GM19240 (cell line): ENCODE measurements at regions not wholly inside any gene's neighbourhood (a gene's known extent, or its start where the extent isn't known, plus 50 kb on each side); places are given as distances from the start of the nearest gene placed in this dataset.
A peak's percentile ranks its signal among the peaks of the same experiment; 100 is the strongest.

ENCODE experiments used
- DNase-seq: peaks from one replicate; pipeline ENCODE4 v3.0.0; 2011; ENCODE audit warnings: low spot score; ENCODE audit not compliant: insufficient read length

GRCh38 chr1:165073185-165074007 is 283.1 kb downstream of the LMX1A start:
- peak; percentile 14 for DNase-seq

GRCh38 chr1:165070675-165071074 is 285.8 kb downstream of the LMX1A start:
- no peak for DNase-seq

- DNase-seq, result no peak
Observed at GRCh38 chr1:165069829-165070228, 286.7 kb downstream of the LMX1A start.

GRCh38 chr1:165068741-165069140 is 287.8 kb downstream of the LMX1A start:
- DNase-seq, result no peak

GRCh38 chr1:165067829-165068228 is 288.7 kb downstream of the LMX1A start:
- no peak for DNase-seq

- no peak for DNase-seq
Observed at GRCh38 chr1:165063181-165063965, 293.1 kb downstream of the LMX1A start.

- DNase-seq, result no peak
Observed at GRCh38 chr1:165062346-165062745, 294.2 kb downstream of the LMX1A start.

GRCh38 chr1:165060285-165060793 is 296.2 kb downstream of the LMX1A start:
- no peak for DNase-seq

GRCh38 chr1:165057956-165058355 is 298.6 kb downstream of the LMX1A start:
- DNase-seq, result no peak

- DNase-seq, result no peak
Observed at GRCh38 chr1:165056914-165057313, 299.6 kb downstream of the LMX1A start.

GRCh38 chr1:165055581-165055980 is 300.9 kb downstream of the LMX1A start:
- DNase-seq, result no peak

- DNase-seq, result no peak
Observed at GRCh38 chr1:165054627-165055026, 301.9 kb downstream of the LMX1A start.

- no peak for DNase-seq
Observed at GRCh38 chr1:165053351-165053750, 303.2 kb downstream of the LMX1A start.

GRCh38 chr1:165052936-165053335 is 303.6 kb downstream of the LMX1A start:
- DNase-seq, result no peak

- DNase-seq, result no peak
Observed at GRCh38 chr1:165052431-165052830, 304.1 kb downstream of the LMX1A start.

- DNase-seq, result no peak
Observed at GRCh38 chr1:165050246-165050645, 306.3 kb downstream of the LMX1A start.

GRCh38 chr1:165047994-165048393 is 308.5 kb downstream of the LMX1A start:
- DNase-seq, result no peak

- no peak for DNase-seq
Observed at GRCh38 chr1:165045902-165046301, 310.6 kb downstream of the LMX1A start.

- no peak for DNase-seq
Observed at GRCh38 chr1:165040641-165041040, 315.9 kb downstream of the LMX1A start.

- DNase-seq, result no peak
Observed at GRCh38 chr1:165039996-165040395, 316.5 kb downstream of the LMX1A start.

- no peak for DNase-seq
Observed at GRCh38 chr1:165036403-165036802, 320.1 kb downstream of the LMX1A start.

- no peak for DNase-seq
Observed at GRCh38 chr1:165034136-165034809, 322.2 kb downstream of the LMX1A start.
